GM12865 (cell line): ENCODE measurements at regions not wholly inside any gene's neighbourhood (a gene's known extent, or its start where the extent isn't known, plus 50 kb on each side); places are given as distances from the start of the nearest gene placed in this dataset.

Experiments
- DNase-seq: peaks from one replicate; pipeline ENCODE4 v3.0.0; 2010; ENCODE audit warnings: low read depth
- H3K4me3 ChIP-seq: 2 replicates; pipeline ENCODE4 v1.5.1; 2011; ENCODE audit warnings: mild to moderate bottlenecking, low read depth, low read length, control low read depth
- CTCF ChIP-seq: IDR thresholded peaks from 2 replicates; pipeline ENCODE4 v1.5.1; 2011; ENCODE audit warnings: low read length, control low read depth, low read depth, inconsistent platforms; ENCODE audit not compliant: insufficient read depth; ENCODE audit errors: missing control alignments

GRCh38 chr4:117478702-117479101 lies 393.3 kb upstream of the TRAM1L1 start:
- no peak for DNase-seq
- TF ChIP-seq CTCF, result no peak
- H3K4me3 ChIP-seq, result no peak overlapping the region

GRCh38 chr4:117479673-117480072 lies 394.3 kb upstream of the TRAM1L1 start:
- H3K4me3 ChIP-seq, result no peak overlapping the region
- no peak for TF ChIP-seq CTCF
- DNase-seq, result peak; percentile 5

GRCh38 chr4:117481742-117482141 lies 396.4 kb upstream of the TRAM1L1 start:
- no peak overlapping the region for H3K4me3 ChIP-seq
- DNase-seq, result no peak
- TF ChIP-seq CTCF, result no peak

GRCh38 chr4:117488692-117489091 lies 403.3 kb upstream of the TRAM1L1 start:
- no peak for TF ChIP-seq CTCF
- DNase-seq, result no peak
- H3K4me3 ChIP-seq, result no peak overlapping the region

GRCh38 chr4:117489107-117489506 lies 403.7 kb upstream of the TRAM1L1 start:
- no peak overlapping the region for H3K4me3 ChIP-seq
- no peak for TF ChIP-seq CTCF
- DNase-seq, result no peak

GRCh38 chr4:117491516-117491915 lies 406.1 kb upstream of the TRAM1L1 start:
- TF ChIP-seq CTCF, result no peak
- no peak for DNase-seq
- H3K4me3 ChIP-seq, result no peak overlapping the region

- no peak overlapping the region for H3K4me3 ChIP-seq
- TF ChIP-seq CTCF, result no peak
- DNase-seq, result no peak
Observed at GRCh38 chr4:117495802-117496201, 410.4 kb upstream of the TRAM1L1 start.
